ENCODE measurements at regions not wholly inside any gene's neighbourhood (a gene's known extent, or its start where the extent isn't known, plus 50 kb on each side); places are given as distances from the start of the nearest gene placed in this dataset.

DNA sequence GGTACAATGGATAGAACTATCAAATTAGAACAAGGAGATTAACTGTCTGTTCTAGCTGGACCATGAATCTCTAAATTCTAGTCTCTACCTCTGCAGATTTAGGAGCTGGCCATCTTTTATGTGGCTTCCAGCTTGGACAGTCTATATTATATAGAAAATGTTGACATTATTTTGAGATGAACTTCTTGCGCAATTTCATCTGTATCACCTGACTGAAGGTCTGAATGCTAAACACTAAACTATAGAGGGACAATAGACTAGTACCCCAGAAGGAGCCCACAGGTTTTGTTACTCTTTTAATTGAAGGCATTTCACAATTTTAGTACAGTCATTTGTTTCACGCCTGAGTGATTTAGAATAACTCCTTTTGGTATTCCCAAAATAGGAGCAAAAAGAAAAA, 222.4 kb upstream of the ANKRD30A start:
- Histone ChIP-seq H3K36me3 (ENCODE audit: low read depth) (no peaks in the 10 kb centered on the region), H3K4me1 (ENCODE audit: insufficient read depth, poor library complexity, severe bottlenecking) (no peaks in the 10 kb centered on the region), H3K27me3 (ENCODE audit: insufficient read depth, poor library complexity, severe bottlenecking) (no peaks in the 10 kb centered on the region), H3K9me3 (ENCODE audit: severe bottlenecking) (no peaks in the 10 kb centered on the region), H3K27ac (ENCODE audit: poor library complexity, severe bottlenecking) (no peak overlapping the region), H3K4me3 (ENCODE audit: severe bottlenecking) (no peak overlapping the region)
- TF ChIP-seq, protein P1, sequence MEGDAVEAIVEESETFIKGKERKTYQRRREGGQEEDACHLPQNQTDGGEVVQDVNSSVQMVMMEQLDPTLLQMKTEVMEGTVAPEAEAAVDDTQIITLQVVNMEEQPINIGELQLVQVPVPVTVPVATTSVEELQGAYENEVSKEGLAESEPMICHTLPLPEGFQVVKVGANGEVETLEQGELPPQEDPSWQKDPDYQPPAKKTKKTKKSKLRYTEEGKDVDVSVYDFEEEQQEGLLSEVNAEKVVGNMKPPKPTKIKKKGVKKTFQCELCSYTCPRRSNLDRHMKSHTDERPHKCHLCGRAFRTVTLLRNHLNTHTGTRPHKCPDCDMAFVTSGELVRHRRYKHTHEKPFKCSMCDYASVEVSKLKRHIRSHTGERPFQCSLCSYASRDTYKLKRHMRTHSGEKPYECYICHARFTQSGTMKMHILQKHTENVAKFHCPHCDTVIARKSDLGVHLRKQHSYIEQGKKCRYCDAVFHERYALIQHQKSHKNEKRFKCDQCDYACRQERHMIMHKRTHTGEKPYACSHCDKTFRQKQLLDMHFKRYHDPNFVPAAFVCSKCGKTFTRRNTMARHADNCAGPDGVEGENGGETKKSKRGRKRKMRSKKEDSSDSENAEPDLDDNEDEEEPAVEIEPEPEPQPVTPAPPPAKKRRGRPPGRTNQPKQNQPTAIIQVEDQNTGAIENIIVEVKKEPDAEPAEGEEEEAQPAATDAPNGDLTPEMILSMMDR (IDR thresholded peaks at IDR 0.05; ENCODE audit: poor library complexity, severe bottlenecking) = no peak
- ATAC-seq (ENCODE audit: low read depth) (no peak), DNase-seq (ENCODE audit: low spot score) (no peak)

DNA sequence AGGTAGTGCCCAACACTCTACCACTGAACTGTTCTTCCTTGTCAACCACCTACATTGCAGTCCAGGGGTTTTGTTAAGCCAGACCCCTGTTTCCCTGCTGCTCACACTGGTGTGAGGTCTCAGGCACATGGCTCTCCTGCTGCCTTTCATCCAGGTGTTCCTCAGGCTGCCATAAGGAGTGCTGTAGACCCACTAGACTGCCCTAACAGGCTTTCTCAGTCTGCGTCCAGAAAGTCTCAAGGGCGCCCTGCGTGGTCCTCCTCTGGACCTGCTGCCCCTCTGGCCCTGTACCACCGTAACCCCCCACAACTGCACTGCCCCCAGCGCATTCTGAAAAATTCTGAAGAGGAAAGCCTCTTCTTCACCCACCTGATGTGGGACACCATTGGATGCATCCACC, 225.7 kb upstream of the ANKRD30A start:
- Histone ChIP-seq H3K36me3 (ENCODE audit: low read depth) (no peaks in the 10 kb centered on the region), H3K4me3 (ENCODE audit: severe bottlenecking) (no peak overlapping the region), H3K4me1 (ENCODE audit: insufficient read depth, poor library complexity, severe bottlenecking) (no peaks in the 10 kb centered on the region), H3K27ac (ENCODE audit: poor library complexity, severe bottlenecking) (no peak overlapping the region), H3K9me3 (ENCODE audit: severe bottlenecking) (no peaks in the 10 kb centered on the region), H3K27me3 (ENCODE audit: insufficient read depth, poor library complexity, severe bottlenecking) (no peaks in the 10 kb centered on the region)
- TF ChIP-seq, protein P1 (IDR thresholded peaks at IDR 0.05; ENCODE audit: poor library complexity, severe bottlenecking) = no peak
- ATAC-seq (ENCODE audit: low read depth) = no peak; the same call in 2 of the 3 replicates
- DNase-seq (ENCODE audit: low spot score) = no peak

DNA sequence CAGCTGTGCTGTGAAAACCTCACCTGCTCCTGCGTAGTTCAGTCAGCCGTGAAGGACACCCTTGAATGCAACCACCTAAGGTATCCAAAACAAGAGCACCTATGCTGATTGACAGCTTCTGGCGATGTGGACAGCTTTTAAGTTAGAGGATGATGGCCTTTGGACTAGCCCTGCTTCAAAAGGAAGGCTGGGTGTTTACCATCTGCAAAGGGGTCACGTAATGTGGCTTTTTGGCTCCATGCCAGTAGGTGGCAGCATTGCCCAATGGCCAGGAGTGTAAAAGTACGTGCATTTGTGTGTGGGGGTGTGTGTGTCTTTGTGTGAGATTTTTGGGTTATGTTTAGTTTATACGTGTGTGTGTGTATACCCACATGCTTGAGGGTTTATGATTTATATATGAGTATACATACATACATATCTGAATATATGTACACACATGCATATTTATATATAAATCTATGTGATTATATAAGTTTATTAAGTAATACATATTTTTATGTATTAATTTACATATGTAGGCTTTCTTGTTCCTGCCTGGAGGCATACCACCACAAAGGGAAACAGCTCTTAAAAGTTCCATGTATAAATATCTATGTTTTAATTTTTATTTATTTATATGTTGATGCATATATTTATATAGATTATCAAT, 236.3 kb upstream of the ANKRD30A start:
- H3K4me3 ChIP-seq (ENCODE audit: severe bottlenecking) = no peak overlapping the region
- ATAC-seq (ENCODE audit: low read depth) (no peak), DNase-seq (ENCODE audit: low spot score) (no peak)
- no peaks in the 10 kb centered on the region for H3K9me3 ChIP-seq (ENCODE audit: severe bottlenecking)
- H3K27ac ChIP-seq (ENCODE audit: poor library complexity, severe bottlenecking) = no peak overlapping the region
- no peaks in the 10 kb centered on the region for H3K4me1 ChIP-seq (ENCODE audit: insufficient read depth, poor library complexity, severe bottlenecking)
- H3K36me3 ChIP-seq (ENCODE audit: low read depth) = no peaks in the 10 kb centered on the region
- TF ChIP-seq, protein P1 (IDR thresholded peaks at IDR 0.05; ENCODE audit: poor library complexity, severe bottlenecking) = peak; percentile 71
- H3K27me3 ChIP-seq (ENCODE audit: insufficient read depth, poor library complexity, severe bottlenecking) = no peaks in the 10 kb centered on the region

DNA sequence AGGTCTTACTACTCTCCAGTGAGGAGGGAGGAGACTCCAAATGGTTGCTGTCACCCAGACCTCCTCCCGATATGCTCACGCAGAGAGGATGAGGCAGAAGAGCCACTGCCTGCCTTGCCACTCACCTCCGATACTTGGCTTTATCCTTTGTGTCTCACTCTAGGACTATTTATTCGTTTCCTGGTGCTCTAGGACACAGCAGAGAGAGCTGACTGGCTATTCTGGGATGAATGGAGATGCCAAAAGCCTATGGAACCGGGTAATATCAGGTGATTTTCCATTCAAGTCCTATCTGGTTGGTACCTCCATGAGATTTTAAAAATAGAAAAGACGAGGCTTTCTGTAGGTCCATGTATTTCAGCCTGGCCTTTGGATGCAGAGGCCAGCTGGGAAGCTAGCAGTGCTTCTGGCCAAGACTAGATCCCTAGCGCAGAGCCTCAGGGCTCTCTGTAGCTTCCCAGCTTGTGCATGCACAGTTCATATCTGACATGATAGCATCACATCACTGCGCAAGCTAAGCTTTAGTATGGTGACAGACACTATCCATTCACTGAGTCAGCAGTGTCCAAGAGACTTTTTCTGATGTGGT, 239.0 kb upstream of the ANKRD30A start:
- TF ChIP-seq, protein P1 (IDR thresholded peaks at IDR 0.05; ENCODE audit: poor library complexity, severe bottlenecking) = no peak
- ATAC-seq (ENCODE audit: low read depth) (no peak), DNase-seq (ENCODE audit: low spot score) (no peak)
- Histone ChIP-seq H3K36me3 (ENCODE audit: low read depth) (no peaks in the 10 kb centered on the region), H3K4me3 (ENCODE audit: severe bottlenecking) (no peak overlapping the region), H3K27ac (ENCODE audit: poor library complexity, severe bottlenecking) (no peak overlapping the region), H3K9me3 (ENCODE audit: severe bottlenecking) (no peaks in the 10 kb centered on the region), H3K27me3 (ENCODE audit: insufficient read depth, poor library complexity, severe bottlenecking) (no peaks in the 10 kb centered on the region), H3K4me1 (ENCODE audit: insufficient read depth, poor library complexity, severe bottlenecking) (no peaks in the 10 kb centered on the region)

DNA sequence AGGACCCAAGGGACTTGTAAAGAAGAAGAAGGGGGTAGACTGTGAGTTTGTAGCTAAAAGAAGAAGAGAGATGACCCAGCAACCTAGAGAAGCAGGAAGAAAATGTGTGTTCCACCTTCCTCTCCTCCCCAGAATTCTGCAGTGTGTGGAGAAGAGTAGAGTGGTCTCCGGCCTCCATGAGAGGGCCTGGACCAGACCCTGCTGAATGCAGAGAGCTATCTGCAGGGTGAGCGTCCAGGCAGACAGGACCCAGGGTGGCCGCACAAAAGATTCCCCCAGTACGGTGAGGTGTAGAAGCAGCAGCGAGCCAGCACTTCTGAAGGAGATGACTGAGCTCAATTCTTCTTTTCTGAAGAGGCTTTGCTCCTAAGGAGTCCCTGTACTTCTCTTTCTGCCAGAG, 239.7 kb upstream of the ANKRD30A start:
- TF ChIP-seq, protein P1 (IDR thresholded peaks at IDR 0.05; ENCODE audit: poor library complexity, severe bottlenecking) = no peak
- ATAC-seq (ENCODE audit: low read depth) = no peak
- no peaks in the 10 kb centered on the region for H3K27me3 ChIP-seq (ENCODE audit: insufficient read depth, poor library complexity, severe bottlenecking)

More for the DNA sequence above, 239.7 kb upstream of the ANKRD30A start:
- Histone ChIP-seq H3K9me3 (ENCODE audit: severe bottlenecking) (no peaks in the 10 kb centered on the region), H3K4me1 (ENCODE audit: insufficient read depth, poor library complexity, severe bottlenecking) (no peaks in the 10 kb centered on the region), H3K36me3 (ENCODE audit: low read depth) (no peaks in the 10 kb centered on the region), H3K4me3 (ENCODE audit: severe bottlenecking) (no peak overlapping the region), H3K27ac (ENCODE audit: poor library complexity, severe bottlenecking) (no peak overlapping the region)
- DNase-seq (ENCODE audit: low spot score) = no peak
